Ascending aorta (tissue), 2 donors: ENCODE measurements at regions not wholly inside any gene's neighbourhood (a gene's known extent, or its start where the extent isn't known, plus 50 kb on each side); places are given as distances from the start of the nearest gene placed in this dataset.

Experiments
- DNase-seq, 2 donors: peaks; one replicate each; pipeline ENCODE4 v3.0.0-alpha.2; 2019; ENCODE audit warnings: low spot score in 2 of 2
- H3K27ac ChIP-seq, 2 donors: fragments of 200-600 bp; sonication (generic); one replicate each; pipeline ENCODE4 v1.5.1; 2016 to 2017; ENCODE audit warnings: mild to moderate bottlenecking in 1 of 2
- H3K27me3 ChIP-seq: fragments of 200-600 bp; sonication (generic); one replicate; pipeline ENCODE4 v1.5.1; 2017
- H3K36me3 ChIP-seq, 2 donors: fragments of 200-600 bp; sonication (generic); one replicate each; pipeline ENCODE4 v1.5.1; 2016
- H3K4me1 ChIP-seq, 2 donors: fragments of 200-600 bp; sonication (generic); one replicate each; pipeline ENCODE4 v1.5.1; 2016 to 2017; ENCODE audit warnings: mild to moderate bottlenecking in 1 of 2
- H3K4me3 ChIP-seq, 2 donors: fragments of 200-600 bp; sonication (generic); one replicate each; pipeline ENCODE4 v1.5.1; 2016 to 2017; ENCODE audit warnings: mild to moderate bottlenecking in 1 of 2
- H3K9me3 ChIP-seq, 2 donors: fragments of 200-600 bp; sonication (generic); one replicate each; pipeline ENCODE4 v1.5.1; 2016
- CTCF ChIP-seq, 3 experiments: fragments of 200-600 bp in 2 of 3; fragments of 450-650 bp in 1 of 3; sonication (generic) in 2 of 3; IDR thresholded peaks; one replicate each; pipeline ENCODE4 v1.5.1; 2016 to 2019; ENCODE audit warnings: antibody characterized with exemption in 3 of 3, mild to moderate bottlenecking in 1 of 3, moderate library complexity in 1 of 3
- intact Hi-C: fragments of 100-400 bp; cut with DNase I; formaldehyde crosslinking; loops from one replicate; pipeline ENCODE4 v1.15.1; 2023

DNA sequence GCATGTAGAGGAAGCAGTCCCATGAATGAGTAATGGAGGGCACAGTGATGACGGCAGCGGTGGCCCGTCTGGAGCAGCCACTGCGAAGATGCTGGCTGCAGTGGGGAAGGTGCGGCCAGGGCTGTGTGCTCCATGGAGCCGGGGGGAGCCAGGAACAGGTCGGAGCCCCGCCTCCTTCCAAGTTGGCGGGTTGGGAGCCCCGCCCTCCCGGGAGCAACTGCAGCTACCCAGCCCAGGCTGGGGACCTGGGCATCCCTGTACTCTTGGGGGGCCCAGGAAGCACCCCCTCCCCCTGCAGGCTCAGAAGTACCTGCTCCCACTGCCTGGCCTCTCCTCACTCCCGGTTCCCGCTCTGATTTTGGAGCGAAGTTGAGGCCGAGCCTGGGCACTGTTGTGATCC, 175.1 kb upstream of the ADCY1 start:
- Histone ChIP-seq H3K36me3 (no peaks in the 10 kb centered on the region), H3K9me3 (no peaks in the 10 kb centered on the region), H3K4me1 (no peaks in the 10 kb centered on the region), H3K27ac (no peak overlapping the region), H3K4me3 (no peak overlapping the region), H3K27me3 (no peaks in the 10 kb centered on the region)
- no peak for DNase-seq
- no peak for TF ChIP-seq CTCF (IDR thresholded peaks at IDR 0.05)
- intact Hi-C loops, result no loop called here

DNA sequence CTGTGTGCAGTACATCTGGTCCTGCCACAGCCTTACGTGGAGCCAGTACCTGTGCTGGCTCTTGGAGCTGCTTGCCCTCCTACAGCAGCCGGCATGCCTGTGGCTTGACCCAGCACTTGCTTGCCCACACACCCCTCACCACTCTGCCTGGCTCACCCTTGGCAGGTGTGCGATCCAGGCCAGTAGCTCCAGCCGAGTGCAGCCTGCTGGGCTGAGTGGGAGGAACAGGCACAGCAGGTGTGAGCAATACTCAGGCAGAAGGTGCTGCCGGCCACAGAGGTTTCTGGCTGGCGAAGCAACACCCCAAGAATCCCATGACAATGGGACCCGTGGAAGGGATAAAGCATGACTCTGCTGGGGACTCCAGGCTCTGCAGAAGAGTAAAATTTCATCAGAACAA, 173.5 kb upstream of the ADCY1 start:
- intact Hi-C loops, result no loop called here

DNA sequence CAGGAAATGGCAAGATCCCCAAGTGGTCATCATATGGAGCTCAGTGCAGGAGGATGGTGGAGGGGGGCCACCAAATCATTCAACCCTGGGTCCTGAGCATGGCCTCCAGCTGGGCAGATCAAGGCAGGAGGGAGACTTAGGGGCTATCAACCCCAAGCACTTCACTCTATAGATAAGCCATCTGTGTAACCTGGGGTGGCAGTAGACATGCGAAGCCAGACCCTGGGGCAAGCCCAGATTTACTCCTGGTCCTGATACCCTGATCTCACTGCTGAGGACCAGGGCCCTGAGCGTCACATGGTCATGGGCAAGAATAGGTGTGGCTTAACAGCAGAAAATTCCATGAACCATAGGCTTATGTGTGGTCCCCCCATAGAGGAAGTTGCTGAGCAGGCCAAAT, 173.0 kb upstream of the ADCY1 start:
- intact Hi-C loops, result no loop called here
- no peaks in the 10 kb centered on the region for H3K4me1 ChIP-seq
- H3K9me3 ChIP-seq, result no peaks in the 10 kb centered on the region

More for the DNA sequence above, 173.5 kb upstream of the ADCY1 start:
- no peak for DNase-seq
- H3K9me3 ChIP-seq, result no peaks in the 10 kb centered on the region
- H3K27me3 ChIP-seq, result no peaks in the 10 kb centered on the region
- H3K27ac ChIP-seq, result no peak overlapping the region
- H3K36me3 ChIP-seq, result no peaks in the 10 kb centered on the region
- TF ChIP-seq CTCF (IDR thresholded peaks at IDR 0.05), result no peak
- H3K4me3 ChIP-seq, result no peak overlapping the region
- H3K4me1 ChIP-seq, result no peaks in the 10 kb centered on the region

GRCh38 chr7:45401851-45402250, 172.3 kb upstream of the ADCY1 start:
- H3K27me3 ChIP-seq, result no peaks in the 10 kb centered on the region

More for the DNA sequence above, 173.0 kb upstream of the ADCY1 start:
- Histone ChIP-seq H3K4me3 (no peak overlapping the region), H3K27me3 (no peaks in the 10 kb centered on the region), H3K36me3 (no peaks in the 10 kb centered on the region), H3K27ac (no peak overlapping the region)
- DNase-seq, result no peak
- TF ChIP-seq CTCF (IDR thresholded peaks at IDR 0.05), result no peak

GRCh38 chr7:45402480-45403218, 171.5 kb upstream of the ADCY1 start:
- no peak for DNase-seq
- Histone ChIP-seq H3K4me3 (no peak overlapping the region), H3K9me3 (no peaks in the 10 kb centered on the region), H3K36me3 (no peaks in the 10 kb centered on the region), H3K4me1 (no peaks in the 10 kb centered on the region), H3K27ac (no peak overlapping the region), H3K27me3 (no peaks in the 10 kb centered on the region)
- intact Hi-C loops, result no loop called here
- TF ChIP-seq CTCF (IDR thresholded peaks at IDR 0.05), result no peak

More at GRCh38 chr7:45401851-45402250, 172.3 kb upstream of the ADCY1 start:
- no peak for DNase-seq
- Histone ChIP-seq H3K27ac (no peak overlapping the region), H3K4me1 (no peaks in the 10 kb centered on the region), H3K9me3 (no peaks in the 10 kb centered on the region), H3K4me3 (no peak overlapping the region), H3K36me3 (no peaks in the 10 kb centered on the region)
- TF ChIP-seq CTCF (IDR thresholded peaks at IDR 0.05), result no peak
- intact Hi-C loops, result no loop called here
